AG04450 (cell line): ENCODE measurements at regions not wholly inside any gene's neighbourhood (a gene's known extent, or its start where the extent isn't known, plus 50 kb on each side); places are given as distances from the start of the nearest gene placed in this dataset.
A peak's percentile ranks its signal among the peaks of the same experiment; 100 is the strongest.

Experiments
- CTCF ChIA-PET: fragments of 300-600, 350-600 bp; formaldehyde crosslinking; extraction: SDS; loops from one replicate; lab custom pipeline; 2022; ENCODE audit warnings: antibody characterized with exemption, inconsistent platforms; lab: Charles Lee
- POLR2A ChIA-PET: fragments of 350-600 bp; formaldehyde crosslinking; extraction: SDS; loops from one replicate; lab custom pipeline; 2021; ENCODE audit warnings: antibody characterized with exemption, inconsistent platforms; lab: Yijun Ruan, JAX
- DNase-seq: peaks from one replicate; pipeline ENCODE4 v3.0.0-alpha.2; 2011; ENCODE audit warnings: low read depth, low spot score
- H3K27ac ChIP-seq: one replicate; pipeline ENCODE4 v1.5.1; 2012; ENCODE audit warnings: low read depth, low read length, control low read depth
- H3K27me3 ChIP-seq: one replicate; pipeline ENCODE4 v1.6.0; 2012; ENCODE audit warnings: low read length; ENCODE audit not compliant: control insufficient read depth, insufficient read depth
- H3K4me3 ChIP-seq: 2 replicates; pipeline ENCODE4 v1.5.1; 2011; ENCODE audit warnings: mild to moderate bottlenecking, low read depth, low read length, control low read depth
- H3K9me3 ChIP-seq: 2 replicates; pipeline ENCODE4 v1.5.1; 2012; ENCODE audit warnings: low read length; ENCODE audit not compliant: control insufficient read depth, insufficient read depth
- CTCF ChIP-seq: IDR thresholded peaks from 2 replicates; pipeline ENCODE4 v1.5.1; 2011; ENCODE audit warnings: low read depth, low read length, control low read depth, inconsistent platforms

- ChIA-PET POLR2A (no interaction called here), CTCF (interaction anchor here (1.3 kb wide), 1 partner anchor 25 kb away, joined by 8 read pairs; no protein-coding TSS in a partner anchor)
- TF ChIP-seq CTCF: no peak
- Histone ChIP-seq H3K27ac (no peak overlapping the region), H3K27me3 (peaks cover 6% of the 10 kb centered on the region), H3K9me3 (no peaks in the 10 kb centered on the region), H3K4me3 (no peak overlapping the region)
- peak; percentile 21 for DNase-seq
Observed at GRCh38 chr22:35205961-35206360, 51.3 kb upstream of the HMGXB4 start.

GRCh38 chr22:35206889-35207288 is 50.4 kb upstream of the HMGXB4 start:
- ChIA-PET POLR2A (no interaction called here), CTCF (no interaction called here)
- H3K27ac ChIP-seq: no peak overlapping the region
- no peak overlapping the region for H3K4me3 ChIP-seq
- DNase-seq: no peak
- no peak for TF ChIP-seq CTCF
- no peaks in the 10 kb centered on the region for H3K9me3 ChIP-seq
- peaks cover 6% of the 10 kb centered on the region for H3K27me3 ChIP-seq
